GM11168 (cell line): ENCODE measurements at regions not wholly inside any gene's neighbourhood (a gene's known extent, or its start where the extent isn't known, plus 50 kb on each side); places are given as distances from the start of the nearest gene placed in this dataset.

Experiments used
- in situ Hi-C: fragments of 300-500 bp; cut with MboI; formaldehyde crosslinking; loops from one replicate; pipeline ENCODE4 v1.12.0; 2022; ENCODE audit warnings: low sequenced_read_pairs; ENCODE audit not compliant: unreplicated experiment

DNA sequence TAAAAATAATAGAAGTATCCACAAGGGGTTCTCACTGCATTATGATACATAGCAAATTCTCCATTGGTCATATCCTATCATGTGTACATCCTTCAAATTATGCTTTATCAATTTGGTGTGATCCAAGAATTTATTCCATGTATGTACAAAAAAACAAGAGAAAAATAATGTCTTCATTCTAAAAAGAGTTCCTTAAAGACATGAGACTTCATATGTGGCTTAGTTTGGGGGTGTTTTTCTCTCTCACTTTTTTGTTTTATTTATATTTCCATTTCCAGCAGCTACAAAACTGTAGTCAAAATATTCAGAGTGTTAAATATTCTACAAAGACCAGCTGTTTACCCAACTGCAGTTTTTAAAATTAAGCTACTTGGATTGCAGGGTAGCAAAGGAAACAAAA, 972.0 kb downstream of the DTWD2 start:
- in situ Hi-C loops: no loop called here

DNA sequence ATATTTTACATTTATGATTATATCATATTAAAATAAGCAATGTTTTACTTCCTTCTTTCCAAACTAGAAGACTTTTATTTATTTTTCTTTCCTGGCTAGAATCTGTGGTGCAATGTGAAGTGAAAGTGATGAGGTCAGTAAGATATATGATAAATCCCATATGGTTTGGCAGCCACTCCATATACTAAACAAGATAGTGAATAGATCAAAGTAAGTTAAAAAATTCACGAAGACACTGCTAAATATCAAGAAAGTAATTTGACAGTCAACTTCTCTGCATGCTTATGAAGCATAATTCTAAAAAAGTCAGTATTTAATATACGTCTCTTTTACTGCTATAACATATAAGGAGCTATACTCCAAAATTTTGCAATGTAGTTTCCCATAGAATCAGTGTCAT, 972.8 kb downstream of the DTWD2 start:
- in situ Hi-C loops: no loop called here

- in situ Hi-C loops: no loop called here
Observed at GRCh38 chr5:118009741-118010297, 978.5 kb downstream of the DTWD2 start.

- in situ Hi-C loops: no loop called here
Observed at GRCh38 chr5:118008779-118009178, 979.6 kb downstream of the DTWD2 start.

DNA sequence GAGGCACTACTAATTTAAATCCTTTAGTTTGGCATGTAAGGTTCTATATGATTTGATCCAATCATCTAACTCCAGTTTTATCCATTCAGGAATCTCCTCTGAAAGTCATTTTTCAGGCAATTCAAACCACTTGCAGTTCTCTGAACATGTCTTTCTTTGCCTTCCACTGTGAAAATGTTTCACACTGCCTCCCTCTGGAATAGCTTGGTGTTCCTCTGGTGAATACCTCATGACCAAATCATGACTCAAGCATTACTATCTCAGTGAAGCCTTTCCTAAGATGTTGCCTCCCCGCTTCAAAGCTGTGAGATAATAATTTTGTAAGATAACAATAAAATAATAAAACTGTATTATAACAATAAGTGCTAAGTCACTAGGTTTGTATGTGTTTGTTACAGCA, 981.1 kb downstream of the DTWD2 start:
- in situ Hi-C loops: no loop called here

- in situ Hi-C loops: no loop called here
Observed at GRCh38 chr5:118006219-118006618, 982.1 kb downstream of the DTWD2 start.

GRCh38 chr5:117999939-118000549, 988.3 kb downstream of the DTWD2 start:
- in situ Hi-C loops: no loop called here

- in situ Hi-C loops: no loop called here
Observed at GRCh38 chr5:117982691-117983090, 1005.7 kb downstream of the DTWD2 start.

DNA sequence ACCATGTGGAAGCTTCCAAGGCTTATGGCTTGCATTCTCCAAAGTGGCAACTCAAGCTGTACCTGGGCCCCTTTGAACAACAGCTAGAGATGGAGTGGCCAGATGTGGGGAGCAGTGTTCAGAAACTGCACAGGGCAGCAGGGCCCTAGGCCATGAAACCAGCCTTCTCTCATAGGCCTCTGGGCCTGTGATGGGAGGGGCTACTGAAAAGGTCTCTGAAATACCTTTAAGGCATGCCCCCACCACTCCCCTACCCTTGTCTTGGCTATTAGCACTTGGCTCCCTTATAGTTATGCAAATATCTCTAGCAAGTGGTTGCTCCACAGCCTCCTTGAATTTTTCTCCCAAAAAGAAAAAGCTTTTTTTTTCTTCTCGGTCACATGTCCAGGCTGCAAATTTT, 1014.6 kb downstream of the DTWD2 start:
- in situ Hi-C loops: no loop called here

- in situ Hi-C loops: no loop called here
Observed at GRCh38 chr5:117955831-117956230, 1032.5 kb downstream of the DTWD2 start.

GRCh38 chr5:117954331-117954730, 1034.0 kb downstream of the DTWD2 start:
- in situ Hi-C loops: no loop called here

GRCh38 chr5:117953272-117953671, 1035.1 kb downstream of the DTWD2 start:
- in situ Hi-C loops: no loop called here

- in situ Hi-C loops: no loop called here
Observed at GRCh38 chr5:117947836-117948235, 1040.5 kb downstream of the DTWD2 start.

DNA sequence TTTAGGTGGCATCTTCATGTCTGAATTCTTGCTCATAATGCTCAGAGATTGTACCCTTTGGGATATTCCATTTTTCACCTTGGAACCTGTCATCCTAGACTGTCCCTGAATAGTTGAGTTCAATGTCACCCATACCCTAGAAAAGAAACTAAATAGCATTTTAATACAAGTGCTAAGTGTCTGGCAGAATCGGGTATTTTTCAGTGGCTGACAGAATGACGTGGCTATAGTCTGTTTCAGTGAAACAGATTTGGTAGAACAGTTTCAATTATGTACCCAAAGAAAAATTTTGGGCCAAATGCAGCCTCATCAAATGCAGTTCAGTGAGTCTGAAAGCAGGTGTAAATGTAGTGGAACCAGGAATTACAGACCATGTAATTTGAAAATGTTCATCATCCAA, 1041.2 kb downstream of the DTWD2 start:
- in situ Hi-C loops: no loop called here

DNA sequence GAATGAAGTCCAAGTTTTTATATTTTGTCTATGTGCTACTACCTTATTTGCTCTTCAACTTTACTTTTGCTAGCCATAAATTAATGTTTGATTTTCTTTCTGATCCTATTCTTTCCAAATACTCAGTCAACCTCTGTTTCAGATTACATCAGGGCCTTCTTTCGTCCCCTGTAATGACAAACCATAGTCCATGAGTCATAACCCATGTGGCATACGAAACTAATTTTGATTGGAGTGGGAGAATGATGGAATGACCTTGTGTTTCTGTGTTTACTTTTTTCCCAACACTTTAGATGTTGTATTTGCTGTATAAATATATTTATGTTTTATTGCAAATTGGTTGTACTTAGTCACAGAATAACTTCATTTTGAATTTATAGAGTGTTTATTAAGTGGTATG, 1043.1 kb downstream of the DTWD2 start:
- in situ Hi-C loops: no loop called here

DNA sequence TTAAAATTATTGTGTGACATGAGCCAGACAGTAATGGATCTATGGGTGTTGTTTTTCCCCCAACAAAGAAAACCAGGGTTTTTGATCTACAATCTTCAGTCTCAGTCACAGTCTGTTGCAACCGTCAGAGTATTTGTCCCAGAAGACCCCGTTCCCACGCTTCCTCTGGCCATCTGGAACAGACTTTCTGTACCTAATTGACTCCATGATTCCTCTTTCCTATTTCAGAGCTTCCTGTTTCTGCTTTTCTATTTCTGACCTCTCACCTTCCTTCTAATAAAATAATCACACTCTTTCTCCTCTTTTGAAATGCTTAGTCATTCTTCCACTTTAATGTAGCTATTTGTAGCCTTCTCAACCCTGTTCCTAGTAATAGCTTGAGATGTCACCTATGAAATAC, 1044.8 kb downstream of the DTWD2 start:
- in situ Hi-C loops: no loop called here

DNA sequence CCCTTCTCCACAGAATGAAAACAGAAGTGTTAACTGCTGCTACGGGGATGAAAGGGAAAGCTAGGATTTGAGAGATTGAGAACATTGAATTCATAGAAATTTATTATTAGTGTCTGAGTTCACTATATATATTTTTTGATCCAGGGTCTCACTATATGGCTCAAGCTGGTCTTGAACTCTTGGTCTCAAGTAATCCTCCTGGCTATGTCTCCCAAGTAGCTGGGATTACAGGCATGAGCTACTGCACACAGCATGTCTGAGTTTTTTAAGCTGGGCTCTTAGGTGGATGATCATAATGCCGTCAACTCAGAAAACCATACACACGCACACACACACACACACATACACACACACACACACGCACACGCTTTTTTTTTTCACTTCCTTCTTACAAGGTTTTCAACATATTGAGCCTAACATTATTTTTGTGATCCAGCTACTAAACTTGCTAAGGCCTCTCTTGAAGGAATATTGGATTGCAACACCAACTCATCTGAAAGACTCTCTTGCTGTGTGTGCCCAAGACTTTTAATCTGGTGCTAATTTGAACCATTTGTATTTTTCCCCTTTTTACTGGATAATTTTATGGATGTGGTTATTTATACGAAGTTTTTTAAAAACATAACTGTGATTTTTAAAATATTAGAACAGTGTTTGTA, 1045.4 kb downstream of the DTWD2 start:
- in situ Hi-C loops: no loop called here

DNA sequence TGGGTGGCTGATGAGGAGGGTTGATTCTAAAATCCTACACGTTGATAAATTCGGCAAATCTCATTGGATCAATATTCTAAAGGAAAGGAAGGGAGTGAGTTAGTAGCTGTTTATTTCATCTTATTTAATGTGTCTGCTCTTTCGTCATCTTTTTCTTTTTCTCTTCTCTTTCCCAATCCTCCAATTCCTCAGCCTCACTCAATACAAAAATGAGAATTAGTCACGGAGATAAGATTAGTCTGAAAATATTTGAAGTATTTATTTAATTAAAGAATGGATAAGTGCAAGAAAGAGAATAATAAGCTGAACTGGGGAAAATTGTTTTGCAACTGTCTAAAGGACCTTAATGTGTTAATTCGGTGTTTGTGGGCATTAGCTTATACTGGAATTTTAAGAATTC, 1095.1 kb downstream of the DTWD2 start:
- in situ Hi-C loops: loop anchor here (25.0 kb wide), 1 partner anchor 1231 kb away; no protein-coding TSS in a partner anchor

DNA sequence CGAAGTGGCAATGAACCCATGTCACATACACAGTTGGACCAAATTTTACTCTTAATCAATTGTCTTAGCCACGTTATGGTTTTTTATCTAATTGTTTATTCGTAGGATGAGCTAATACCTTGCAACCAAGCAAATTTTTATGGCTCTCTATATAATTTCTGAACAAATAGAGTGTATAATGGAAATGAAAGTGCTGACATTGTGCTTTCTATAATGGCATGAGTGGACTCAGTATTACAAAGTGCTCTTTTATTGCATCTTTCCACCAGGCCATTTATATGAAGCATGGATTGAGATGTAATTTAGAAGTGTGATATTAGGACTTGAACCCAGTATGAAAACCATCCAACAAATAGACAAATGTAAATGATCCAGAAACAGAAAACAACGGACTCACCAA, 1096.0 kb downstream of the DTWD2 start:
- in situ Hi-C loops: loop anchor here (25.0 kb wide), 1 partner anchor 1230 kb away; no protein-coding TSS in a partner anchor

DNA sequence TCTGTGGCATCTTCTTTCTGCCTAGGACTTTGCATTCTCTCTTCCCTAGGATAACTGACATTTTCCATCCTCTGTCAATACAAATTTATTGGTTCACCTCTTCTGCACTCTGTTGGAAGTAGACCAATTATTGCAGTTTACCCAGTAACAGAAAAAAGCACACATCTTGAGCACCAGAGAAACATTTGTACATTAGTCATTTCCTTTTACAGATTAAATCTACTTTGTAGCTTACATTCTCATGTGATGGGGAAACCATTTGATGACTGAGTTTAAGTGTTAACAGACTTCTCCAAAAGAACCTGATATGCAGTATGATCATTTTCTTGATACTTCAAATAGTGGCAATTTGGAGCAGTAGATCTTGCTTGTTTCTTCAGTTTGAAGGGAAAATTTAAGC, 1098.8 kb downstream of the DTWD2 start:
- in situ Hi-C loops: loop anchor here (25.0 kb wide), 1 partner anchor 1227 kb away; no protein-coding TSS in a partner anchor

GRCh38 chr5:117888688-117889087, 1099.7 kb downstream of the DTWD2 start:
- in situ Hi-C loops: loop anchor here (25.0 kb wide), 1 partner anchor 1226 kb away; no protein-coding TSS in a partner anchor
